A673 (cell line): ENCODE measurements at regions not wholly inside any gene's neighbourhood (a gene's known extent, or its start where the extent isn't known, plus 50 kb on each side); places are given as distances from the start of the nearest gene placed in this dataset.

Source experiments
- EZH2 ChIP-seq: fragments of 200-600 bp; sonication (generic); IDR thresholded peaks from 2 replicates; pipeline ENCODE4 v1.6.1; 2017; ENCODE audit warnings: borderline replicate concordance, low read depth, mild to moderate bottlenecking, mixed read lengths, antibody characterized with exemption, low read length; ENCODE audit not compliant: poor library complexity, severe bottlenecking
- TF ChIP-seq, protein P1 (sequence below): fragments of 300-800, 200-600 bp; sonication (generic); conservative IDR thresholded peaks from 2 replicates; pipeline ENCODE4 v1.5.1; 2017; ENCODE audit warnings: low read depth, mild to moderate bottlenecking, antibody characterized with exemption, low read length, moderate library complexity, mixed read lengths

DNA sequence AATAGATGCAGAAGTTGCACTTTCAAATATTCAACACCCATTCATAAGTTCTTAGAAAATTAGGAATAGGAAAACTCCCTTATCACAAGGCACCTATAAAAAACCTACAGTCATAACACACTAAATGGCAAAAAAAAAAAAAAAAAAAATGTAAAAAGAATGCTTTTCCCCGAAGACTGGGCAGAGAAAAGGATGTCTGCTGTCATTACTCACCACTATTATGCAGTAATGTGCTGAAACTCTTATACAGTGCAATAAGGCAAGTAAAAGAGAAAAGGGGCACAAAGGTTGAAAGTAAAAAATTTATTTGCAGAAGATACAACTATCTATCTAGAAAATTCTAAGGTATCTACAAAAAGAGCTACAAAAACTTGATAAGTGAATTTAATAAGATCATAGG lies 607.8 kb upstream of the ARID1B start:
- TF ChIP-seq, protein P1, sequence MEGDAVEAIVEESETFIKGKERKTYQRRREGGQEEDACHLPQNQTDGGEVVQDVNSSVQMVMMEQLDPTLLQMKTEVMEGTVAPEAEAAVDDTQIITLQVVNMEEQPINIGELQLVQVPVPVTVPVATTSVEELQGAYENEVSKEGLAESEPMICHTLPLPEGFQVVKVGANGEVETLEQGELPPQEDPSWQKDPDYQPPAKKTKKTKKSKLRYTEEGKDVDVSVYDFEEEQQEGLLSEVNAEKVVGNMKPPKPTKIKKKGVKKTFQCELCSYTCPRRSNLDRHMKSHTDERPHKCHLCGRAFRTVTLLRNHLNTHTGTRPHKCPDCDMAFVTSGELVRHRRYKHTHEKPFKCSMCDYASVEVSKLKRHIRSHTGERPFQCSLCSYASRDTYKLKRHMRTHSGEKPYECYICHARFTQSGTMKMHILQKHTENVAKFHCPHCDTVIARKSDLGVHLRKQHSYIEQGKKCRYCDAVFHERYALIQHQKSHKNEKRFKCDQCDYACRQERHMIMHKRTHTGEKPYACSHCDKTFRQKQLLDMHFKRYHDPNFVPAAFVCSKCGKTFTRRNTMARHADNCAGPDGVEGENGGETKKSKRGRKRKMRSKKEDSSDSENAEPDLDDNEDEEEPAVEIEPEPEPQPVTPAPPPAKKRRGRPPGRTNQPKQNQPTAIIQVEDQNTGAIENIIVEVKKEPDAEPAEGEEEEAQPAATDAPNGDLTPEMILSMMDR = no peak
- no peak for TF ChIP-seq EZH2
